ENCODE measurements at regions not wholly inside any gene's neighbourhood (a gene's known extent, or its start where the extent isn't known, plus 50 kb on each side); places are given as distances from the start of the nearest gene placed in this dataset.

GRCh38 chr19:27925202-27925601 is 1287.7 kb downstream of the UQCRFS1 start:
- ATAC-seq = no peak
- Histone ChIP-seq H3K36me3 (no peaks in the 10 kb centered on the region), H3K4me3 (no peak overlapping the region), H3K27ac (no peak overlapping the region), H3K27me3 (no peaks in the 10 kb centered on the region), H3K9me3 (no peaks in the 10 kb centered on the region), H3K4me1 (no peaks in the 10 kb centered on the region)
- DNase-seq = no peak
- intact Hi-C loops (cut with DNase I) = no loop called here
- 26% methylated on average over 2 of the region's 2 CpGs for WGBS (ENCODE audit: insufficient coverage, low coverage, low lambda C conversion rate, missing lambda C conversion rate)
- TF ChIP-seq POLR2A (IDR thresholded peaks at IDR 0.05) = no peak
- TF ChIP-seq, protein P1, sequence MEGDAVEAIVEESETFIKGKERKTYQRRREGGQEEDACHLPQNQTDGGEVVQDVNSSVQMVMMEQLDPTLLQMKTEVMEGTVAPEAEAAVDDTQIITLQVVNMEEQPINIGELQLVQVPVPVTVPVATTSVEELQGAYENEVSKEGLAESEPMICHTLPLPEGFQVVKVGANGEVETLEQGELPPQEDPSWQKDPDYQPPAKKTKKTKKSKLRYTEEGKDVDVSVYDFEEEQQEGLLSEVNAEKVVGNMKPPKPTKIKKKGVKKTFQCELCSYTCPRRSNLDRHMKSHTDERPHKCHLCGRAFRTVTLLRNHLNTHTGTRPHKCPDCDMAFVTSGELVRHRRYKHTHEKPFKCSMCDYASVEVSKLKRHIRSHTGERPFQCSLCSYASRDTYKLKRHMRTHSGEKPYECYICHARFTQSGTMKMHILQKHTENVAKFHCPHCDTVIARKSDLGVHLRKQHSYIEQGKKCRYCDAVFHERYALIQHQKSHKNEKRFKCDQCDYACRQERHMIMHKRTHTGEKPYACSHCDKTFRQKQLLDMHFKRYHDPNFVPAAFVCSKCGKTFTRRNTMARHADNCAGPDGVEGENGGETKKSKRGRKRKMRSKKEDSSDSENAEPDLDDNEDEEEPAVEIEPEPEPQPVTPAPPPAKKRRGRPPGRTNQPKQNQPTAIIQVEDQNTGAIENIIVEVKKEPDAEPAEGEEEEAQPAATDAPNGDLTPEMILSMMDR (IDR thresholded peaks at IDR 0.05) = no peak

DNA sequence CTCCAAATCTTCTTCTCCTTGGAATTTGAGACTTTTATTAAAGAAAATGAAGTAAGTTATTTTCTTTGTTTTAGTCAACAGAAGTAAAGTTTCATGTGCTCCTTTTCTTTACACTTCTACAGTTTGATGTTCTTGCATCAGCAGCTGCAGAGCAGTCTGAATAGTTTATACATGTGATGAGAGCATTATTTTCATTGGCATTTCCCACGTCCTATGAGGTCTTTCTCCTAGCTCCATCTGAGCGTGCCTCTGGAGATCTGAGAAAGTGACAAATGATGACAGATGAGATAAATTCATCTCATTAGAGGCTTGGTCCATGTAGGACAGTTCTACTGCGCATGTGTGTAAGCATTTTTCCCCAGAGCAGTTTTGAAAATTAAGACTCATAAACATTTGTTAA is 1290.0 kb downstream of the UQCRFS1 start:
- no peak for ATAC-seq
- H3K4me1 ChIP-seq = no peaks in the 10 kb centered on the region
- no peaks in the 10 kb centered on the region for H3K27me3 ChIP-seq
- no peak for TF ChIP-seq POLR2A (IDR thresholded peaks at IDR 0.05)
- TF ChIP-seq, protein P1 (IDR thresholded peaks at IDR 0.05) = no peak
- WGBS (ENCODE audit: insufficient coverage, low coverage, low lambda C conversion rate, missing lambda C conversion rate) = 35% methylated on average over 3 of the region's 3 CpGs
- no peak overlapping the region for H3K27ac ChIP-seq
- no peaks in the 10 kb centered on the region for H3K9me3 ChIP-seq
- no peak overlapping the region for H3K4me3 ChIP-seq
- no peaks in the 10 kb centered on the region for H3K36me3 ChIP-seq
- DNase-seq = no peak
- intact Hi-C loops (cut with DNase I) = no loop called here

GRCh38 chr19:27920774-27921173 is 1292.2 kb downstream of the UQCRFS1 start:
- Histone ChIP-seq H3K4me3 (no peak overlapping the region), H3K4me1 (no peaks in the 10 kb centered on the region), H3K36me3 (no peaks in the 10 kb centered on the region), H3K9me3 (no peaks in the 10 kb centered on the region), H3K27ac (no peak overlapping the region), H3K27me3 (no peaks in the 10 kb centered on the region)
- ATAC-seq = no peak
- intact Hi-C loops (cut with DNase I) = no loop called here
- no peak for DNase-seq
- TF ChIP-seq POLR2A (IDR thresholded peaks at IDR 0.05) = no peak
- TF ChIP-seq, protein P1 (IDR thresholded peaks at IDR 0.05) = no peak
- 45% methylated on average over 3 of the region's 3 CpGs for WGBS (ENCODE audit: insufficient coverage, low coverage, low lambda C conversion rate, missing lambda C conversion rate)

GRCh38 chr19:27918818-27919217 is 1294.1 kb downstream of the UQCRFS1 start:
- intact Hi-C loops (cut with DNase I) = no loop called here
- Histone ChIP-seq H3K27me3 (no peaks in the 10 kb centered on the region), H3K9me3 (no peaks in the 10 kb centered on the region), H3K4me3 (no peak overlapping the region), H3K36me3 (no peaks in the 10 kb centered on the region), H3K27ac (no peak overlapping the region), H3K4me1 (no peaks in the 10 kb centered on the region)
- DNase-seq (no peak), ATAC-seq (no peak)
- TF ChIP-seq, protein P1 (IDR thresholded peaks at IDR 0.05) = no peak
- no peak for TF ChIP-seq POLR2A (IDR thresholded peaks at IDR 0.05)
- 21% methylated on average over 2 of the region's 3 CpGs for WGBS (ENCODE audit: insufficient coverage, low coverage, low lambda C conversion rate, missing lambda C conversion rate)
